Tibial nerve (tissue), 4 donors: ENCODE measurements at regions not wholly inside any gene's neighbourhood (a gene's known extent, or its start where the extent isn't known, plus 50 kb on each side); places are given as distances from the start of the nearest gene placed in this dataset.

ENCODE experiments used
- DNase-seq, 2 donors: peaks; one replicate each; pipeline ENCODE4 v3.0.0-alpha.2; 2019; ENCODE audit warnings: low spot score in 2 of 2
- H3K27ac ChIP-seq, 4 donors: fragments of 200-600 bp; sonication (generic) in 3 of 4; one replicate each; pipeline ENCODE4 v1.5.1; 2017 to 2019; ENCODE audit warnings: mild to moderate bottlenecking in 1 of 4
- H3K27me3 ChIP-seq, 2 donors: fragments of 200-600 bp; sonication (generic) in 1 of 2; one replicate each; pipeline versions ENCODE4 v1.5.1 to v1.6.0; 2017 to 2019
- H3K36me3 ChIP-seq, 3 donors: fragments of 200-600 bp; sonication (generic); one replicate each; pipeline ENCODE4 v1.5.1; 2018 to 2019
- H3K4me1 ChIP-seq, 4 donors: fragments of 200-600 bp; sonication (generic) in 3 of 4; one replicate each; pipeline ENCODE4 v1.5.1; 2017 to 2019
- H3K4me3 ChIP-seq, 4 donors: fragments of 200-600 bp; sonication (generic) in 3 of 4; one replicate each; pipeline ENCODE4 v1.5.1; 2017 to 2019; ENCODE audit warnings: mild to moderate bottlenecking in 1 of 4, moderate library complexity in 1 of 4
- H3K9me3 ChIP-seq, 4 donors: fragments of 200-600 bp; sonication (generic) in 3 of 4; one replicate each; pipeline ENCODE4 v1.5.1; 2017 to 2019
- CTCF ChIP-seq, 5 experiments: fragments of 200-600 bp in 3 of 5; fragments of 450-650 bp in 2 of 5; sonication (generic) in 3 of 5; IDR thresholded peaks; one replicate each; pipeline ENCODE4 v1.5.1; 2016 to 2019; ENCODE audit warnings: antibody characterized with exemption in 5 of 5, mild to moderate bottlenecking in 3 of 5, moderate library complexity in 2 of 5
- EP300 ChIP-seq, 2 donors: sonication (generic); formaldehyde crosslinking; IDR thresholded peaks; one replicate each; pipeline ENCODE4 v1.6.1; 2017; ENCODE audit warnings: antibody characterized with exemption in 2 of 2, mild to moderate bottlenecking in 1 of 2
- POLR2A ChIP-seq, 2 donors: fragments of 450-650 bp; IDR thresholded peaks; one replicate each; pipeline ENCODE4 v1.6.1; 2017; ENCODE audit warnings: antibody characterized with exemption in 2 of 2, mild to moderate bottlenecking in 2 of 2, moderate library complexity in 2 of 2
- WGBS, 2 donors: methylation state at CpG; one replicate each; pipeline ENCODE4 v1.1.5; 2018; 5-methylcytosine and 5-hydroxymethylcytosine counted together

- Histone ChIP-seq H3K27me3 (no peaks in the 10 kb centered on the region), H3K9me3 (no peaks in the 10 kb centered on the region), H3K36me3 (no peaks in the 10 kb centered on the region), H3K4me1 (peaks cover 0 to 21% (median 3%) of the 10 kb centered on the region in 4 donors), H3K4me3 (no peak overlapping the region), H3K27ac (no peak overlapping the region)
- TF ChIP-seq CTCF (IDR thresholded peaks at IDR 0.05) (no peak), POLR2A (IDR thresholded peaks at IDR 0.05) (no peak), EP300 (IDR thresholded peaks at IDR 0.05) (no peak)
- DNase-seq: no peak
- WGBS, 2 donors: 56 to 60% methylated on average over 8 of the region's 8 CpGs
Measured at GRCh38 chr4:181757910-181758660, 485.1 kb upstream of the TENM3 start.

GRCh38 chr4:181760560-181760959 lies 482.6 kb upstream of the TENM3 start:
- Histone ChIP-seq H3K4me3 (no peak overlapping the region), H3K27ac (no peak overlapping the region), H3K27me3 (no peaks in the 10 kb centered on the region), H3K4me1 (peaks cover 0 to 21% (median 3%) of the 10 kb centered on the region in 4 donors), H3K36me3 (no peaks in the 10 kb centered on the region), H3K9me3 (no peaks in the 10 kb centered on the region)
- no peak for TF ChIP-seq CTCF (IDR thresholded peaks at IDR 0.05)
- DNase-seq: no peak

GRCh38 chr4:181761156-181761555 lies 482.0 kb upstream of the TENM3 start:
- Histone ChIP-seq H3K4me3 (no peak overlapping the region), H3K4me1 (peaks cover 0 to 19% (median 3%) of the 10 kb centered on the region in 4 donors), H3K27ac (no peak overlapping the region), H3K27me3 (no peaks in the 10 kb centered on the region), H3K36me3 (no peaks in the 10 kb centered on the region), H3K9me3 (no peaks in the 10 kb centered on the region)
- TF ChIP-seq EP300 (IDR thresholded peaks at IDR 0.05) (no peak), CTCF (IDR thresholded peaks at IDR 0.05) (no peak), POLR2A (IDR thresholded peaks at IDR 0.05) (no peak)
- no peak for DNase-seq
- 67 to 73% methylated on average over 7 of the region's 7 CpGs for WGBS, 2 donors

- Histone ChIP-seq H3K4me3 (no peak overlapping the region), H3K36me3 (no peaks in the 10 kb centered on the region), H3K4me1 (peaks cover 0 to 4% (median 0%) of the 10 kb centered on the region in 4 donors), H3K27ac (no peak overlapping the region), H3K9me3 (no peaks in the 10 kb centered on the region), H3K27me3 (no peaks in the 10 kb centered on the region)
- WGBS, 2 donors: 52 to 57% methylated on average over 9 of the region's 9 CpGs
- no peak for DNase-seq
- TF ChIP-seq CTCF (IDR thresholded peaks at IDR 0.05): no peak
- TF ChIP-seq POLR2A (IDR thresholded peaks at IDR 0.05): no peak
- no peak for TF ChIP-seq EP300 (IDR thresholded peaks at IDR 0.05)
Measured at GRCh38 chr4:181766061-181766548, 477.1 kb upstream of the TENM3 start.

GRCh38 chr4:181770971-181771370 lies 472.2 kb upstream of the TENM3 start:
- WGBS, 2 donors: 88 to 90% methylated on average over 1 of the region's 1 CpG
- Histone ChIP-seq H3K4me3 (no peak overlapping the region), H3K36me3 (no peaks in the 10 kb centered on the region), H3K27ac (no peak overlapping the region), H3K9me3 (no peaks in the 10 kb centered on the region), H3K4me1 (peaks cover 0 to 3% (median 0%) of the 10 kb centered on the region in 4 donors), H3K27me3 (no peaks in the 10 kb centered on the region)
- TF ChIP-seq POLR2A (IDR thresholded peaks at IDR 0.05): no peak
- no peak for TF ChIP-seq EP300 (IDR thresholded peaks at IDR 0.05)
- TF ChIP-seq CTCF (IDR thresholded peaks at IDR 0.05): no peak
- DNase-seq: no peak
